A549 (cell line): ENCODE measurements at regions not wholly inside any gene's neighbourhood (a gene's known extent, or its start where the extent isn't known, plus 50 kb on each side); places are given as distances from the start of the nearest gene placed in this dataset.

ENCODE experiments used
- ATAC-seq, 2 experiments: fragments of 200-7000 bp in 1 of 2; fragments of >200 bp in 1 of 2; cut with Nextera tagmentation in 1 of 2; cut with Tn5 transposase in 1 of 2; 3 replicates each; pipeline versions ENCODE4 v1.8.0 to v1.9.1; 2018 to 2020; ENCODE audit warnings: mild to moderate bottlenecking in 1 of 2, moderate library complexity in 1 of 2
- CTCF ChIA-PET: fragments of 300-600 bp; sonication (Branson Sonifier 250); formaldehyde crosslinking; extraction: SDS; loops from one replicate; lab custom pipeline; 2021; ENCODE audit warnings: antibody characterized with exemption, inconsistent platforms; lab: Yijun Ruan, JAX
- POLR2A ChIA-PET: fragments of 350-600 bp; formaldehyde crosslinking; extraction: SDS; loops from one replicate; lab custom pipeline; 2021; ENCODE audit warnings: antibody characterized with exemption, inconsistent platforms; lab: Yijun Ruan, JAX
- DNase-seq, 2 experiments: peaks; one replicate each; pipeline versions ENCODE4 v3.0.0 to v3.0.0-alpha.2; 2011 to 2016; ENCODE audit warnings: low read depth in 1 of 2, low spot score in 1 of 2
- FAIRE-seq: peaks from 2 replicates; lab custom pipeline; 2011; peaks lifted over from hg19 to GRCh38; lab: Jason Lieb, UNC
- H3K27ac ChIP-seq, 2 experiments: fragments of >200 bp; sonication (Bioruptor Twin); formaldehyde crosslinking; 3 replicates each; pipeline ENCODE4 v1.5.1; 2016 to 2017
- H3K4me1 ChIP-seq: fragments of >200 bp; sonication (Bioruptor Twin); formaldehyde crosslinking; 3 replicates; pipeline ENCODE4 v1.6.1; 2016
- H3K4me2 ChIP-seq: fragments of >200 bp; sonication (Bioruptor Twin); formaldehyde crosslinking; 3 replicates; pipeline ENCODE4 v1.6.1; 2016
- H3K4me3 ChIP-seq: fragments of >200 bp; sonication (Bioruptor Twin); formaldehyde crosslinking; 3 replicates; pipeline ENCODE4 v1.5.1; 2016
- H3K9me3 ChIP-seq: fragments of >200 bp; sonication (Bioruptor Twin); formaldehyde crosslinking; 3 replicates; pipeline ENCODE4 v1.6.1; 2016
- BHLHE40 ChIP-seq: IDR thresholded peaks from 2 replicates; pipeline ENCODE4 v1.6.1; 2012; ENCODE audit warnings: low read depth, low read length, inconsistent platforms
- CBX8 ChIP-seq: fragments of 200-600 bp; sonication (generic); IDR thresholded peaks from 2 replicates; pipeline ENCODE4 v1.6.1; 2016
- CEBPB ChIP-seq, 2 experiments: fragments of >200 bp in 1 of 2; sonication (Bioruptor Twin) in 1 of 2; formaldehyde crosslinking in 1 of 2; IDR thresholded peaks; 2 replicates each; pipeline ENCODE4 v1.6.1; 2012 to 2016
- CHD4 ChIP-seq: fragments of 200-600 bp; sonication (generic); IDR thresholded peaks from 2 replicates; pipeline ENCODE4 v1.6.1; 2016; ENCODE audit warnings: antibody characterized with exemption, mild to moderate bottlenecking, borderline replicate concordance
- EP300 ChIP-seq, 2 experiments: fragments of >200 bp; sonication (Bioruptor Twin); formaldehyde crosslinking; IDR thresholded peaks; 2 replicates in 1 of 2; 3 replicates in 1 of 2; pipeline ENCODE4 v1.6.1; 2016 to 2017
- FOSB ChIP-seq: fragments of 250-450 bp; sonication (Bioruptor Pico); IDR thresholded peaks from 2 replicates; pipeline ENCODE4 v1.5.0; 2020; ENCODE audit warnings: mild to moderate bottlenecking, moderate library complexity
- FOSL2 ChIP-seq, 2 experiments: fragments of 450-650 bp in 1 of 2; fragments of >200 bp in 1 of 2; sonication (Bioruptor Twin) in 1 of 2; formaldehyde crosslinking; IDR thresholded peaks; 2 replicates each; pipeline versions ENCODE4 v1.5.0 to v1.6.1; 2016 to 2020; ENCODE audit warnings: mild to moderate bottlenecking in 1 of 2, moderate library complexity in 1 of 2
- GATA3 ChIP-seq: IDR thresholded peaks from 2 replicates; pipeline ENCODE4 v1.6.1; 2012; ENCODE audit warnings: borderline replicate concordance
- HDAC2 ChIP-seq: fragments of 200-600 bp; sonication (generic); IDR thresholded peaks from 2 replicates; pipeline ENCODE4 v1.6.1; 2016
- HOXB13 ChIP-seq: fragments of 250-450 bp; sonication (Bioruptor Pico); IDR thresholded peaks from 2 replicates; pipeline ENCODE4 v1.5.0; 2020; ENCODE audit warnings: low read depth, mild to moderate bottlenecking, moderate library complexity
- MAFK ChIP-seq: fragments of 450-650 bp; IDR thresholded peaks from 2 replicates; pipeline ENCODE4 v1.6.1; 2014; ENCODE audit not compliant: partially characterized antibody
- POLR2A ChIP-seq: IDR thresholded peaks from 2 replicates; pipeline ENCODE4 v1.6.1; 2012; ENCODE audit warnings: mild to moderate bottlenecking, low read length
- RFX5 ChIP-seq: fragments of 450-650 bp; IDR thresholded peaks from 2 replicates; pipeline ENCODE4 v1.7.1; 2014; ENCODE audit warnings: antibody characterized with exemption, mild to moderate bottlenecking, moderate library complexity
- SMC3 ChIP-seq: fragments of >200 bp; sonication (Bioruptor Twin); formaldehyde crosslinking; IDR thresholded peaks from 3 replicates; pipeline ENCODE4 v1.6.1; 2018; ENCODE audit warnings: inconsistent platforms
- TP53 ChIP-seq: fragments of 250-450 bp; sonication (Bioruptor Pico); IDR thresholded peaks from 2 replicates; pipeline ENCODE4 v1.5.0; 2021; ENCODE audit warnings: mild to moderate bottlenecking, moderate library complexity
- ZC3H11A ChIP-seq: fragments of 450-650 bp; IDR thresholded peaks from 2 replicates; pipeline ENCODE4 v1.6.1; 2014; ENCODE audit warnings: antibody characterized with exemption, mild to moderate bottlenecking
- ZFP36 ChIP-seq: fragments of 450-650 bp; IDR thresholded peaks from 2 replicates; pipeline ENCODE4 v1.6.1; 2014; ENCODE audit warnings: borderline replicate concordance; ENCODE audit not compliant: partially characterized antibody
- ZSCAN20 ChIP-seq: fragments of 250-450 bp; sonication (Bioruptor Pico); IDR thresholded peaks from 2 replicates; pipeline ENCODE4 v1.8.0; 2022; ENCODE audit warnings: mild to moderate bottlenecking, moderate library complexity
- WGBS: methylation state at CpG from one replicate; pipeline ENCODE4 v1.1.6; 2017; ENCODE audit errors: missing lambda C conversion rate; 5-methylcytosine and 5-hydroxymethylcytosine counted together
- TF ChIP-seq, protein P1 (sequence below): fragments of 200-600 bp; sonication (generic); IDR thresholded peaks from 2 replicates; pipeline ENCODE4 v1.6.1; 2016; ENCODE audit warnings: antibody characterized with exemption, mild to moderate bottlenecking, moderate library complexity
- TF ChIP-seq, protein P2 (sequence below): IDR thresholded peaks from 2 replicates; pipeline ENCODE4 v1.6.1; 2012
- TF ChIP-seq, protein P3 (sequence below): IDR thresholded peaks from 2 replicates; pipeline ENCODE4 v1.6.1; 2012
- TF ChIP-seq, protein P4 (sequence below): fragments of 250-450 bp; sonication (Bioruptor Pico); IDR thresholded peaks from 2 replicates; pipeline ENCODE4 v1.5.0; 2020; ENCODE audit warnings: low read depth, mild to moderate bottlenecking, moderate library complexity
- TF ChIP-seq, protein P5 (sequence below): fragments of >200 bp; sonication (Bioruptor Twin); formaldehyde crosslinking; IDR thresholded peaks from 3 replicates; pipeline ENCODE4 v1.5.1; 2016
- TF ChIP-seq, protein P6 (sequence below): fragments of 450-650 bp; IDR thresholded peaks from 2 replicates; pipeline ENCODE4 v1.6.1; 2014; ENCODE audit warnings: antibody characterized with exemption

DNA sequence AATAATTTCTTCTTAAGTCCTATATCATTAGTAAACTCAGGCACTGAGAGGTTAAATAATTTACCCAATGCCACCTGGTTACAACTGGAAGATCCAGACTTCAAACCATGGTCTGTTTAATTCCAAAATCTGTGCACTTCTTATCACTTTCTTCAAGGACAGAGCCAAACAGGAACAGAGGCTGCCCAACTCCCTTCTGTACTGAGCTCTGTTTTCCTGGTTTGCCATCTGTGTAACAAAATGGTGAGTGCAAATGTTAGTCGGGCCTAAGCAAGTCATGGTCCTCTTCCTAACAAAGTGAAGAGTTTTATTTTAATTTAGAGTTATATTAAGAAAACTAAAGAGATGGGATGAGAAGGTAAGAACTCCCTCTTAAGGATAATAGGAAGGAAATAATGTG is 80.6 kb upstream of the CCL2 start:
- H3K4me1 ChIP-seq: no peaks in the 10 kb centered on the region
- H3K27ac ChIP-seq: no peak overlapping the region
- no peak for DNase-seq
- no peak for ATAC-seq
- ChIA-PET CTCF (interaction anchor here (0.7 to 8.1 kb wide), 3 partner anchors 11 to 187 kb away, joined by 4 to 83 read pairs (median 29); partner anchors contain the start of gene CCL1), POLR2A (no interaction called here)
- H3K9me3 ChIP-seq: peaks cover 7% of the 10 kb centered on the region; the same call in 2 of the 3 replicates
- TF ChIP-seq FOSL2 (IDR thresholded peaks at IDR 0.05): no peak
- TF ChIP-seq FOSL2 (CRISPR knock-in tag; IDR thresholded peaks at IDR 0.05): no peak
- no peak for TF ChIP-seq MAFK
- no peak for TF ChIP-seq ZFP36
- TF ChIP-seq HDAC2: no peak
- TF ChIP-seq, protein P1, sequence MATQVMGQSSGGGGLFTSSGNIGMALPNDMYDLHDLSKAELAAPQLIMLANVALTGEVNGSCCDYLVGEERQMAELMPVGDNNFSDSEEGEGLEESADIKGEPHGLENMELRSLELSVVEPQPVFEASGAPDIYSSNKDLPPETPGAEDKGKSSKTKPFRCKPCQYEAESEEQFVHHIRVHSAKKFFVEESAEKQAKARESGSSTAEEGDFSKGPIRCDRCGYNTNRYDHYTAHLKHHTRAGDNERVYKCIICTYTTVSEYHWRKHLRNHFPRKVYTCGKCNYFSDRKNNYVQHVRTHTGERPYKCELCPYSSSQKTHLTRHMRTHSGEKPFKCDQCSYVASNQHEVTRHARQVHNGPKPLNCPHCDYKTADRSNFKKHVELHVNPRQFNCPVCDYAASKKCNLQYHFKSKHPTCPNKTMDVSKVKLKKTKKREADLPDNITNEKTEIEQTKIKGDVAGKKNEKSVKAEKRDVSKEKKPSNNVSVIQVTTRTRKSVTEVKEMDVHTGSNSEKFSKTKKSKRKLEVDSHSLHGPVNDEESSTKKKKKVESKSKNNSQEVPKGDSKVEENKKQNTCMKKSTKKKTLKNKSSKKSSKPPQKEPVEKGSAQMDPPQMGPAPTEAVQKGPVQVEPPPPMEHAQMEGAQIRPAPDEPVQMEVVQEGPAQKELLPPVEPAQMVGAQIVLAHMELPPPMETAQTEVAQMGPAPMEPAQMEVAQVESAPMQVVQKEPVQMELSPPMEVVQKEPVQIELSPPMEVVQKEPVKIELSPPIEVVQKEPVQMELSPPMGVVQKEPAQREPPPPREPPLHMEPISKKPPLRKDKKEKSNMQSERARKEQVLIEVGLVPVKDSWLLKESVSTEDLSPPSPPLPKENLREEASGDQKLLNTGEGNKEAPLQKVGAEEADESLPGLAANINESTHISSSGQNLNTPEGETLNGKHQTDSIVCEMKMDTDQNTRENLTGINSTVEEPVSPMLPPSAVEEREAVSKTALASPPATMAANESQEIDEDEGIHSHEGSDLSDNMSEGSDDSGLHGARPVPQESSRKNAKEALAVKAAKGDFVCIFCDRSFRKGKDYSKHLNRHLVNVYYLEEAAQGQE: no peak
- TF ChIP-seq, protein P2, sequence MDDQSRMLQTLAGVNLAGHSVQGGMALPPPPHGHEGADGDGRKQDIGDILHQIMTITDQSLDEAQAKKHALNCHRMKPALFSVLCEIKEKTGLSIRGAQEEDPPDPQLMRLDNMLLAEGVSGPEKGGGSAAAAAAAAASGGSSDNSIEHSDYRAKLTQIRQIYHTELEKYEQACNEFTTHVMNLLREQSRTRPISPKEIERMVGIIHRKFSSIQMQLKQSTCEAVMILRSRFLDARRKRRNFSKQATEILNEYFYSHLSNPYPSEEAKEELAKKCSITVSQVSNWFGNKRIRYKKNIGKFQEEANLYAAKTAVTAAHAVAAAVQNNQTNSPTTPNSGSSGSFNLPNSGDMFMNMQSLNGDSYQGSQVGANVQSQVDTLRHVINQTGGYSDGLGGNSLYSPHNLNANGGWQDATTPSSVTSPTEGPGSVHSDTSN: no peak
- no peak for TF ChIP-seq SMC3
- no peak for TF ChIP-seq EP300 (IDR thresholded peaks at IDR 0.05)
- TF ChIP-seq CBX8: no peak
- no peak for TF ChIP-seq HOXB13
- TF ChIP-seq, protein P3, sequence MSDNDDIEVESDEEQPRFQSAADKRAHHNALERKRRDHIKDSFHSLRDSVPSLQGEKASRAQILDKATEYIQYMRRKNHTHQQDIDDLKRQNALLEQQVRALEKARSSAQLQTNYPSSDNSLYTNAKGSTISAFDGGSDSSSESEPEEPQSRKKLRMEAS: no peak
- TF ChIP-seq ZSCAN20 (CRISPR knock-in tag): no peak
- TF ChIP-seq FOSB (CRISPR knock-in tag): no peak
- TF ChIP-seq CEBPB (IDR thresholded peaks at IDR 0.05): no peak
- TF ChIP-seq POLR2A: no peak
- TF ChIP-seq ZC3H11A: no peak
- no peak for TF ChIP-seq RFX5
- TF ChIP-seq TP53: no peak
- TF ChIP-seq, protein P4, sequence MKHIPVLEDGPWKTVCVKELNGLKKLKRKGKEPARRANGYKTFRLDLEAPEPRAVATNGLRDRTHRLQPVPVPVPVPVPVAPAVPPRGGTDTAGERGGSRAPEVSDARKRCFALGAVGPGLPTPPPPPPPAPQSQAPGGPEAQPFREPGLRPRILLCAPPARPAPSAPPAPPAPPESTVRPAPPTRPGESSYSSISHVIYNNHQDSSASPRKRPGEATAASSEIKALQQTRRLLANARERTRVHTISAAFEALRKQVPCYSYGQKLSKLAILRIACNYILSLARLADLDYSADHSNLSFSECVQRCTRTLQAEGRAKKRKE: no peak
- TF ChIP-seq, protein P5, sequence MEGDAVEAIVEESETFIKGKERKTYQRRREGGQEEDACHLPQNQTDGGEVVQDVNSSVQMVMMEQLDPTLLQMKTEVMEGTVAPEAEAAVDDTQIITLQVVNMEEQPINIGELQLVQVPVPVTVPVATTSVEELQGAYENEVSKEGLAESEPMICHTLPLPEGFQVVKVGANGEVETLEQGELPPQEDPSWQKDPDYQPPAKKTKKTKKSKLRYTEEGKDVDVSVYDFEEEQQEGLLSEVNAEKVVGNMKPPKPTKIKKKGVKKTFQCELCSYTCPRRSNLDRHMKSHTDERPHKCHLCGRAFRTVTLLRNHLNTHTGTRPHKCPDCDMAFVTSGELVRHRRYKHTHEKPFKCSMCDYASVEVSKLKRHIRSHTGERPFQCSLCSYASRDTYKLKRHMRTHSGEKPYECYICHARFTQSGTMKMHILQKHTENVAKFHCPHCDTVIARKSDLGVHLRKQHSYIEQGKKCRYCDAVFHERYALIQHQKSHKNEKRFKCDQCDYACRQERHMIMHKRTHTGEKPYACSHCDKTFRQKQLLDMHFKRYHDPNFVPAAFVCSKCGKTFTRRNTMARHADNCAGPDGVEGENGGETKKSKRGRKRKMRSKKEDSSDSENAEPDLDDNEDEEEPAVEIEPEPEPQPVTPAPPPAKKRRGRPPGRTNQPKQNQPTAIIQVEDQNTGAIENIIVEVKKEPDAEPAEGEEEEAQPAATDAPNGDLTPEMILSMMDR: no peak
- WGBS: 0% methylated on average over 1 of the region's 1 CpG
- no peak for FAIRE-seq
- H3K4me2 ChIP-seq: no peak overlapping the region
- no peak overlapping the region for H3K4me3 ChIP-seq

DNA sequence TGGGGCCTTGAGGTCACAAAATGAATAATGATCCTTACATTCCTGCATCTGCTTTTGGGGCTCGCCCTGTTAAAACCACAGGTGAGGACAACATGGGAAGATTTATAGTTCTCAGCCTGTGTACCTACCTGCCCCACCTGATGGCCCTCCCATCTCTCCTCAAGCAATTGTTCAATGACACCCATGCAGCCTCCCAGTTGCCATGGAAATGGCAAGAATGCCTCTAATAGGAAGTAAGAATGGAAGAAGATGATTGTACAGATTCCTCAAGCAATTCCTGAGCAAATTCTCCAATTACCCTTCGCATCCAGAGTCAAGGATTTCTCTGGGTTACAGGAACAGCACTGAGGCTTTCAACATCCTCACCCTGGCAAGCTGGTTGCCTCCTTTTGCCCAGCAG is 78.6 kb upstream of the CCL2 start:
- no peak overlapping the region for H3K4me3 ChIP-seq
- TF ChIP-seq TP53 (no peak), BHLHE40 (no peak), GATA3 (no peak), CHD4 (no peak)
- TF ChIP-seq, protein P6, sequence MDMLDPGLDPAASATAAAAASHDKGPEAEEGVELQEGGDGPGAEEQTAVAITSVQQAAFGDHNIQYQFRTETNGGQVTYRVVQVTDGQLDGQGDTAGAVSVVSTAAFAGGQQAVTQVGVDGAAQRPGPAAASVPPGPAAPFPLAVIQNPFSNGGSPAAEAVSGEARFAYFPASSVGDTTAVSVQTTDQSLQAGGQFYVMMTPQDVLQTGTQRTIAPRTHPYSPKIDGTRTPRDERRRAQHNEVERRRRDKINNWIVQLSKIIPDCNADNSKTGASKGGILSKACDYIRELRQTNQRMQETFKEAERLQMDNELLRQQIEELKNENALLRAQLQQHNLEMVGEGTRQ: no peak
- H3K27ac ChIP-seq: no peak overlapping the region
- DNase-seq (no peak), ATAC-seq (no peak), FAIRE-seq (no peak)
- peaks cover 7% of the 10 kb centered on the region; the same call in 2 of the 3 replicates for H3K9me3 ChIP-seq
- no peaks in the 10 kb centered on the region for H3K4me1 ChIP-seq
- no peak overlapping the region for H3K4me2 ChIP-seq
- ChIA-PET CTCF (interaction anchor here (0.7 to 8.1 kb wide), 2 partner anchors 39 to 185 kb away, joined by 3 to 83 read pairs; partner anchors contain the start of gene CCL1), POLR2A (no interaction called here)
- WGBS: 5% methylated on average over 2 of the region's 2 CpGs
